ENCODE measurements at regions not wholly inside any gene's neighbourhood (a gene's known extent, or its start where the extent isn't known, plus 50 kb on each side); places are given as distances from the start of the nearest gene placed in this dataset.
"Not testable (repeated sequence)": the region's sequence is repeated elsewhere in the genome, so short reads cannot be mapped to it uniquely, and the experiment has no call there.

GRCh38 chr10:28879246-28879645, 201.9 kb downstream of the BAMBI start:
- Mint-ChIP-seq H3K27ac (no peak overlapping the region), H3K9me3 (ENCODE audit: insufficient read depth) (no peaks in the 10 kb centered on the region), H3K27me3 (ENCODE audit: low read depth) (peaks cover 9% of the 10 kb centered on the region), H3K4me1 (ENCODE audit: low read depth) (no peaks in the 10 kb centered on the region), H3K36me3 (ENCODE audit: low read depth) (no peaks in the 10 kb centered on the region), H3K4me3 (no peak overlapping the region)
- ATAC-seq (no peak), DNase-seq (no peak)
- CTCF ChIA-PET: no interaction called here
- POLR2A ChIA-PET: no interaction called here

GRCh38 chr10:28879875-28880682, 202.8 kb downstream of the BAMBI start:
- Mint-ChIP-seq H3K36me3 (ENCODE audit: low read depth) (no peaks in the 10 kb centered on the region), H3K4me1 (ENCODE audit: low read depth) (no peaks in the 10 kb centered on the region), H3K27me3 (ENCODE audit: low read depth) (peaks cover 9% of the 10 kb centered on the region), H3K27ac (no peak overlapping the region), H3K4me3 (no peak overlapping the region), H3K9me3 (ENCODE audit: insufficient read depth) (no peaks in the 10 kb centered on the region)
- no peak for ATAC-seq
- POLR2A ChIA-PET: no interaction called here
- no peak for DNase-seq
- CTCF ChIA-PET: no interaction called here

DNA sequence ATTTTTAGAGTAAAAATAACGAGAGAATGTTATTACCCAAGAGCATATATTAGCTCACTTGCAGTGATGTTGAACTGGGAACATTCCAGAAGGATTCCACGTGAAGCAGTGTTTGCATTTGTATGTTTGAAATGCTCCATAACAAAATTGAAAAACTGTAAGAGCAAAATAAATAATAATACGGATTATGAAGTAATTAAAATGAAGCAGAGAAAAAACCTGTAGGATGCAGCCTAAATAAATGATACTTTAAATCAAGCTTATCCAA, 203.3 kb downstream of the BAMBI start:
- Mint-ChIP-seq H3K27ac (no peak overlapping the region), H3K36me3 (ENCODE audit: low read depth) (no peaks in the 10 kb centered on the region), H3K4me3 (no peak overlapping the region), H3K4me1 (ENCODE audit: low read depth) (no peaks in the 10 kb centered on the region), H3K27me3 (ENCODE audit: low read depth) (peaks cover 9% of the 10 kb centered on the region), H3K9me3 (ENCODE audit: insufficient read depth) (no peaks in the 10 kb centered on the region)
- ATAC-seq (no peak), DNase-seq (no peak)
- ChIA-PET CTCF (no interaction called here), POLR2A (no interaction called here)

DNA sequence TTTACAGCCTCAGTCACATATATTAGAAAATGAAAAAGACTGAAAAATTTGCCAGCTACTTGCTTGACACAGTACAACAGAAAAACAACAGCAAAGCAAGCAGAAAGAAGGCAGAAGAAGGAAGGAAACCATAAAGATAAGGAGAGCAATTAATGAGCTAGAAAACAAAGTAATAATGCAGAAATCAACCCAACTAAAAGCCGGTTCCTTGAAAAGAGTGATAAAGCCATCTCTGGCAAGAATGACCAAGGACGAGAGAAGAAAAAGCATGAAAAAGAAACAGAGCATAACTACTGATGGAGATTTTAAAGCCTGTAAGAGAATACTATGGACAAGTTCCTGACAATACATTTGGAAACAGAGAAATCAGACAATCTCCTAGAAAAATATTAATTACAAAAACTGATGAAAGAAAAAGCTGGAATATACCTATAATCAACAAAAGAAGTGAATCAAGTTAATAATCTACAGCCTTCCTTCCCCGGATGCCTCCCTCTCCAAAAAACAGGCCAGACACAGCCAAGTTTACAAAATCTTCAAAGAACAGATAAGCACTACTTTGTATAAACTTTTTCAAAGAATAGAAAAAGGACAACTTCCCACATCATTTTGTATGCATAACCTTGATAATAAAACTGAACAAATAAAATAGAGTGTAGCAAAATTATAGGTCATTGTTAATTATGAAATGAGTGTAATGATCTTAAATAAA, 204.0 kb downstream of the BAMBI start:
- Mint-ChIP-seq H3K4me3 (no peak overlapping the region), H3K36me3 (ENCODE audit: low read depth) (no peaks in the 10 kb centered on the region), H3K4me1 (ENCODE audit: low read depth) (no peaks in the 10 kb centered on the region), H3K9me3 (ENCODE audit: insufficient read depth) (no peaks in the 10 kb centered on the region), H3K27ac (no peak overlapping the region), H3K27me3 (ENCODE audit: low read depth) (peaks cover 9% of the 10 kb centered on the region)
- ChIA-PET CTCF (no interaction called here), POLR2A (no interaction called here)
- ATAC-seq: no peak
- no peak for DNase-seq

DNA sequence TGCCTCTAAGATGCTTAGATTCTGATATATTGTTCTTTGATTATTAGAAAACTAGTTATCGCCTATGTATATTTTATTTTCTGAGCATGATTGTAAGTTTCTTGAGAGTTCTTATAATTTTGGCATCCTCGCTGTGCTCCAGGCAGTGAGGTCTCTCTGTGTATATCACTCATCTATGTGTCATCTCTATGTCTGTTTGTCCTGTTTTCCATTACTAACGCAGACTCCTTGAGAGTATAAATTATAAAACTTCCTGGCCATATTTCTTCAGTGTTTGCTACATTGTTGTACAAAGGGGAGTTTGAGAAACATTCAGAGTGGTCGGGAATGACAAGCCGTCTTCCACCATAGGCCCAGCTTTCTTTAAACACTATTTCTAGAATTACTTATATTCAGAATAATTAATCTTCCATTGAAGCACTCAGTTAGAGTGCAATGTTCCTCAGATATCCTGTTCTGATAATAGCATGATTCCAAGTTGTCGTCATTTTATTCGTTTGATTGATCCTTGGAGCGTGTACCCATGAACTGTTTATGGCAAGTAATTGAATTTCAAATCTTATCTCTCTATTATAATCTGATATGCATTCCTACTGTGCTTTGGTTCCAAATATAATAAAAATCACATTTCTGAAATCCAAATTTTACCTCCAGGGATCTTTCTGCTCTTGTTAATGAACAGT, 206.6 kb downstream of the BAMBI start:
- DNase-seq (no peak), ATAC-seq (no peak)
- POLR2A ChIA-PET: no interaction called here
- Mint-ChIP-seq H3K4me1 (ENCODE audit: low read depth) (no peaks in the 10 kb centered on the region), H3K27me3 (ENCODE audit: low read depth) (peaks cover 2% of the 10 kb centered on the region), H3K4me3 (no peak overlapping the region), H3K9me3 (ENCODE audit: insufficient read depth) (no peaks in the 10 kb centered on the region), H3K36me3 (ENCODE audit: low read depth) (no peaks in the 10 kb centered on the region), H3K27ac (no peak overlapping the region)
- CTCF ChIA-PET: no interaction called here

DNA sequence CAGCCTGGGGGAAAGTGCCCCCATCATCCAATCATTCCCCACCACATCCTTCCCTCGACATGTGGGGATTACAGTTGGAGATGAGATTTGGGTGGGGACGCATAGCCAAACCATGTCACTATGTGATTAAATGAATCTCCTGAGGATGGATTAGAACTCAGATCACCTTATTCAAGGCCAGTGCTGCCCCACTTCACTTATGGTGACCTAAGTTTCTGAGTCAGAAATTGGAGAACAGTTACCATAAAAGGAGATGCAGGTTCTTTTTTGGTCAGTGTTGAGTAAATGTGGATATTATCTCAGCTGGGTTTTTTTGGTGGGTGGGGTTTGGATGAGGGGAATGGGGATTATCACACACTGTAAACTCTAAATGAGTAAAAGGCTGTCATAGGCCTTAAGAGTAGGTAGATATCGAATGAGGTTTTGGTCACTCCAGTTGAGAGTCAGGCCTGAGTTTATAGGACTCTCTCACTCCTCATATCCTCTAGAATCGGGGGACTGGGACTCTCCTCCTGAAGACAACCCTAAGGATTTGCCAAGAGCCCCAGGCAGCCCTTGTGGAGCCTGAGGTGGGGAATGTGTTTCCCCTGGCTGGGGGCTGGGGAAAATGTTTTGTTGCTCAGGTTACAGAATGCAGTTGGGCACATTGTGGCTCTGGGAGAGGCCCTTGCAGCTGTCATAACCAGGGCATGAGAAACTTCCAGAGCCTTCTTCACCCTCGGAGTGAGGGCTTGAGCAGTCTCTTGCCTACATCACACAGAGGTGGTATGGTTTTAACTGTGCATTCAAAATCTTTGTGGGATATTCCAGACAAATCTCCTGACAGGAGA, 213.0 kb downstream of the BAMBI start:
- no peaks in the 10 kb centered on the region for H3K9me3 Mint-ChIP-seq (ENCODE audit: insufficient read depth)
- no peaks in the 10 kb centered on the region for H3K36me3 Mint-ChIP-seq (ENCODE audit: low read depth)
- no peak overlapping the region for H3K27ac Mint-ChIP-seq
- ATAC-seq (no peak), DNase-seq (no peak)
- CTCF ChIA-PET: no interaction called here
- H3K4me3 Mint-ChIP-seq: no peak overlapping the region
- no peaks in the 10 kb centered on the region for H3K4me1 Mint-ChIP-seq (ENCODE audit: low read depth)
- H3K27me3 Mint-ChIP-seq (ENCODE audit: low read depth): no peaks in the 10 kb centered on the region
- POLR2A ChIA-PET: no interaction called here

- H3K36me3 Mint-ChIP-seq (ENCODE audit: low read depth): no peaks in the 10 kb centered on the region
- no peak for ATAC-seq
- H3K27me3 Mint-ChIP-seq (ENCODE audit: low read depth): no peaks in the 10 kb centered on the region
- no peak overlapping the region for H3K4me3 Mint-ChIP-seq
- no peaks in the 10 kb centered on the region for H3K4me1 Mint-ChIP-seq (ENCODE audit: low read depth)
- no peak for DNase-seq
- H3K27ac Mint-ChIP-seq: no peak overlapping the region
- CTCF ChIA-PET: no interaction called here
- POLR2A ChIA-PET: no interaction called here
- no peaks in the 10 kb centered on the region for H3K9me3 Mint-ChIP-seq (ENCODE audit: insufficient read depth)
Measured at GRCh38 chr10:28891058-28891713, 213.9 kb downstream of the BAMBI start.

DNA sequence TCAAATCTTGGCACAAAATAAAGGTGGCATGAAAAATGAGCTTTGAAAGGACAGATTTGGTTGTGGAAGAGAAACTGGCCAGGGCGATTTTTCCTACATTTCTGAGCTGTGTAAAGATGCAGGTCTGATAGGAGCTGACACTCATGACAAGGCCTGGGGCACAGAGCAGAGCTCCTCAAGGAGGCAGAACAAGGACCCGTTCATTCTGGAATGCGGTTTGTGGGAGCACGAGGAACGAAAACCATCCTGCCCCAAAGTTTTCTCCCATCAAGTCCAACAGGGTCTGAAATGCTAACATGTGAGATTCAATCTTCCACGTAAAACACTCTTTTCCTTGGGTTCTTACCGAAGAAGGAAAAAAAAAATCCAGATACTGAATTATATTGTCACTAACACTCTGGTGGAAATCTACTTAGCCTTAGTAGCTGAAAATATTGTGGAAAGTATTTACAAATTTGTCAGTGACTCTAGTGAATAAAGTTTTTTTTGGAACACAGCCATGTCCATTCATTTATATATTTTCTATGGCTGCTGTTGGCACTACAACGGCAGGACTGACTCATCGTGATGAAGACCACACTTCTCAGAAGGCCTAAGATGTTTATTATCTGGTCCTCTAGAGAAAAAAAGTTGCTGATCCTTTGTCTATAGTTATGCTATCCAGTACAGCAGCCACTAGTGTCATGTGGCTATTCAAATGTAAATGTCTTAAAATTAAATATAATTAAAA, 215.7 kb downstream of the BAMBI start:
- H3K36me3 Mint-ChIP-seq (ENCODE audit: low read depth): no peaks in the 10 kb centered on the region

GRCh38 chr10:28894146-28894545, 216.8 kb downstream of the BAMBI start:
- H3K9me3 Mint-ChIP-seq (ENCODE audit: insufficient read depth): peaks cover 3% of the 10 kb centered on the region
- CTCF ChIA-PET: no interaction called here
- ATAC-seq: no peak
- H3K4me3 Mint-ChIP-seq: no peak overlapping the region
- no peaks in the 10 kb centered on the region for H3K4me1 Mint-ChIP-seq (ENCODE audit: low read depth)
- no peaks in the 10 kb centered on the region for H3K27me3 Mint-ChIP-seq (ENCODE audit: low read depth)
- DNase-seq: no peak
- H3K36me3 Mint-ChIP-seq (ENCODE audit: low read depth): no peaks in the 10 kb centered on the region
- POLR2A ChIA-PET: no interaction called here
- H3K27ac Mint-ChIP-seq: no peak overlapping the region

More for the DNA sequence above, 215.7 kb downstream of the BAMBI start:
- no peaks in the 10 kb centered on the region for H3K4me1 Mint-ChIP-seq (ENCODE audit: low read depth)
- ATAC-seq: no peak
- no peak for DNase-seq
- ChIA-PET POLR2A (no interaction called here), CTCF (no interaction called here)
- H3K27me3 Mint-ChIP-seq (ENCODE audit: low read depth): no peaks in the 10 kb centered on the region
- H3K27ac Mint-ChIP-seq: no peak overlapping the region
- H3K4me3 Mint-ChIP-seq: no peak overlapping the region
- H3K9me3 Mint-ChIP-seq (ENCODE audit: insufficient read depth): peaks cover 3% of the 10 kb centered on the region

GRCh38 chr10:28895671-28896070, 218.3 kb downstream of the BAMBI start:
- H3K27ac Mint-ChIP-seq; H3K4me1 Mint-ChIP-seq (ENCODE audit: low read depth); CTCF ChIA-PET; POLR2A ChIA-PET; DNase-seq; H3K27me3 Mint-ChIP-seq (ENCODE audit: low read depth); H3K36me3 Mint-ChIP-seq (ENCODE audit: low read depth); H3K4me3 Mint-ChIP-seq; H3K9me3 Mint-ChIP-seq (ENCODE audit: insufficient read depth); ATAC-seq: not testable (repeated sequence)

DNA sequence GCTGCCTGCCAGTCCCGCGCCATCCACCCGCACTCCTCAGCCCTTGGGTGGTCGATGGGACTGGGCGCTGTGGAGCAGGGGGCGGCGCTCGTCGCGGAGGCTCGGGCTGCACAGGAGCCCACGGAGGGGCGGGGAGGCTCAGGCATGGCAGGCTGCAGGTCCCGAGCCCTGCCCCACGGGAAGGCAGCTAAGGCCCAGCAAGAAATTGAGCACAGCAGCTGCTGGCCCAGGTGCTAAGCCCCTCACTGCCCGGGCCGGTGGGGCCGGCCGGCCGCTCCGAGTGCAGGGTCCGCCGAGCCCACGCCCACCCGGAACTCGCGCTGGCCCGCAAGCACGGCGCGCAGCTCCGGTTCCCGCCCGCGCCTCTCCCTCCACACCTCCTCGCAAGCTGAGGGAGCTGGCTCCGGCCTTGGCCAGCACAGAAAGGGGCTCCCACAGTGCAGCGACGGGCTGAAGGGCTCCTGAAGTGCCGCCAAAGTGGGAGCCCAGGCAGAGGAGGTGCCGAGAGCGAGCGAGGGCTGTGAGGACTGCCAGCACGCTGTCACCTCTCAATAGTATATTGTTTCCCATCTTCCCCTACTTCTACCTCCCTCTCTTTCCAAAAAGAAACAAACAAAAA, 219.6 kb downstream of the BAMBI start:
- CTCF ChIA-PET; H3K4me3 Mint-ChIP-seq; H3K27ac Mint-ChIP-seq; H3K27me3 Mint-ChIP-seq (ENCODE audit: low read depth); H3K36me3 Mint-ChIP-seq (ENCODE audit: low read depth); POLR2A ChIA-PET; ATAC-seq; H3K9me3 Mint-ChIP-seq (ENCODE audit: insufficient read depth); H3K4me1 Mint-ChIP-seq (ENCODE audit: low read depth); DNase-seq: not testable (repeated sequence)

All from activated CD8-positive, alpha-beta T cell treated with anti-CD3 and anti-CD28 coated beads, Interleukin-2, amount 10 ng/mL, durations not matched to agents 7 days and 5 days (primary cell).